ENCODE measurements at regions not wholly inside any gene's neighbourhood (a gene's known extent, or its start where the extent isn't known, plus 50 kb on each side); places are given as distances from the start of the nearest gene placed in this dataset.

DNA sequence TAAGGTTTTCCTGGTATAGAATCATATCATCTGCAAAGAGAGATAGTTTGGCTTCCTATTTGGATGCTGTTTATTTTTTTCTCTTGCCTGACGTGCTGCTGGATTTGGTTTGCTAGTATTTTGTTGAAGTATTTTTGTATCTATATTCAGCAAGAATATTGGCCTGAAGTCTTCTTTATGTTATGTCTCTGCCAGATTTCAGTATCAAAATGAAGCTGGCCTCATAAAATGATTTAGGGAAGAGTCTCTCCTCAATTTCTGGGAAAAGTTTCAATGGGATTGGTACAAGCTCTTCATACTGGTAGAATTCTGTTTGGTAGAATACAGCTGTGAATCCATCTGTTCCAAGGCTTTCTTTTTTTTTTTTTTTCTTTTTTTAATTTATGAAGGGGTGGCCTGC lies 799.0 kb upstream of the TYRP1 start:
- H3K4me1 Mint-ChIP-seq (ENCODE audit: low read depth), result no peaks in the 10 kb centered on the region
- peaks cover 0 to 3% of the 10 kb centered on the region in 2 donors for H3K36me3 Mint-ChIP-seq (ENCODE audit: insufficient read depth in 2 of 2)
- ATAC-seq (replicated peaks in 1 of 2), result no peak
- H3K27me3 Mint-ChIP-seq (ENCODE audit: low read depth), result no peaks in the 10 kb centered on the region
- H3K4me3 Mint-ChIP-seq, result no peak overlapping the region
- H3K9me3 Mint-ChIP-seq, result peaks cover 14 to 16% of the 10 kb centered on the region in 2 donors
- no peak overlapping the region for H3K27ac Mint-ChIP-seq
- DNase-seq, result no peak

DNA sequence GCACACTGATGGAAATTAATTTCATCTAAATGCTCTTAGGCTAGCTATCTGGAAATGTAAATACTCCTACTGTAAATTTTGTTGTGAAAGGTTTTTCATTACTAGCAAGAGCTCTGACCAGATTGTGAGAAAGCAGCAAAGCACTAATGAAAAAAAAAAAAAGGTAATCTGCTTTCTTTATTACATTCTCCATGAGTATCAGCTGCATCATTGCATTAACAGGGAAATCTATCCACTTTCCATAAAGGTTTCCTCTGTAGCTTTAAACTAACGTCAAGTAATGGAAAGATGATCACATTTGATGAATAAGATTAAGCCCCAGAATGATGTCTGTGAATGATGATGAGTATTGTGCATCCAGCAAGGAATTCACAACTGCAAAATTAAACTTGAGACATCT lies 790.6 kb upstream of the TYRP1 start:
- Mint-ChIP-seq H3K27ac (no peak overlapping the region), H3K4me3 (no peak overlapping the region), H3K27me3 (ENCODE audit: low read depth) (no peaks in the 10 kb centered on the region), H3K36me3 (ENCODE audit: insufficient read depth in 2 of 2) (no peaks in the 10 kb centered on the region), H3K9me3 (peaks cover 4 to 6% of the 10 kb centered on the region in 2 donors), H3K4me1 (ENCODE audit: low read depth) (no peaks in the 10 kb centered on the region)
- ATAC-seq (replicated peaks in 1 of 2), result no peak
- DNase-seq, result no peak

- H3K9me3 Mint-ChIP-seq, result peaks cover 2 to 22% of the 10 kb centered on the region in 2 donors
- H3K4me1 Mint-ChIP-seq (ENCODE audit: low read depth), result no peaks in the 10 kb centered on the region
- DNase-seq (no peak), ATAC-seq (replicated peaks in 1 of 2) (no peak)
- no peak overlapping the region for H3K27ac Mint-ChIP-seq
- H3K36me3 Mint-ChIP-seq (ENCODE audit: insufficient read depth in 2 of 2), result peaks cover 0 to 3% of the 10 kb centered on the region in 2 donors
- no peaks in the 10 kb centered on the region for H3K27me3 Mint-ChIP-seq (ENCODE audit: low read depth)
- H3K4me3 Mint-ChIP-seq, result no peak overlapping the region
Observed at GRCh38 chr9:11915699-11916098, 777.5 kb upstream of the TYRP1 start.

- Mint-ChIP-seq H3K27me3 (ENCODE audit: low read depth) (no peaks in the 10 kb centered on the region), H3K36me3 (ENCODE audit: insufficient read depth in 2 of 2) (peaks cover 0 to 2% of the 10 kb centered on the region in 2 donors), H3K9me3 (peaks cover 4% of the 10 kb centered on the region in 2 donors), H3K4me1 (ENCODE audit: low read depth) (no peaks in the 10 kb centered on the region), H3K4me3 (no peak overlapping the region), H3K27ac (no peak overlapping the region)
- ATAC-seq (replicated peaks in 1 of 2) (no peak), DNase-seq (no peak)
Observed at GRCh38 chr9:11928871-11929321, 764.3 kb upstream of the TYRP1 start.

DNA sequence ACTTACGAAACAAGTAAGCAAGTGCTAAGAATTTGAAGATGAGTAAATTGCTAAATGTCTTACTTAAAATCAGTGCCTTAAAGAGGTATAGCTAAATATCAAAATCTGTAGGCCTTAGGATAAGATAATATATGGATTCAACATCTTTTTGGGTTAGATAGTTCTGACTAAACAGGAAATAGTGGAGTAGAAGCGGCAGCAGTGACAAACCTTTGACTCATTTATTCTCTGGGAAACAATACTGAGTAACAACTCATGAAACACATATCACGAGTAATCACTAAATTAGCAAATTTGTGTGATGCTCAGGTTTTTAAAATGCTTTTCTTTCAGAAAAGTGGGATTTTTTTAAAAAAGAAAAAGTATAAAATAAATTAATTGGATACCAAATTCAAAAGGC lies 762.1 kb upstream of the TYRP1 start:
- no peak overlapping the region for H3K4me3 Mint-ChIP-seq
- no peaks in the 10 kb centered on the region for H3K27me3 Mint-ChIP-seq (ENCODE audit: low read depth)
- no peak overlapping the region for H3K27ac Mint-ChIP-seq
- H3K4me1 Mint-ChIP-seq (ENCODE audit: low read depth), result no peaks in the 10 kb centered on the region
- peaks cover 0 to 3% of the 10 kb centered on the region in 2 donors for H3K9me3 Mint-ChIP-seq
- peaks cover 0 to 2% of the 10 kb centered on the region in 2 donors for H3K36me3 Mint-ChIP-seq (ENCODE audit: insufficient read depth in 2 of 2)
- no peak for ATAC-seq (replicated peaks in 1 of 2)
- no peak for DNase-seq

DNA sequence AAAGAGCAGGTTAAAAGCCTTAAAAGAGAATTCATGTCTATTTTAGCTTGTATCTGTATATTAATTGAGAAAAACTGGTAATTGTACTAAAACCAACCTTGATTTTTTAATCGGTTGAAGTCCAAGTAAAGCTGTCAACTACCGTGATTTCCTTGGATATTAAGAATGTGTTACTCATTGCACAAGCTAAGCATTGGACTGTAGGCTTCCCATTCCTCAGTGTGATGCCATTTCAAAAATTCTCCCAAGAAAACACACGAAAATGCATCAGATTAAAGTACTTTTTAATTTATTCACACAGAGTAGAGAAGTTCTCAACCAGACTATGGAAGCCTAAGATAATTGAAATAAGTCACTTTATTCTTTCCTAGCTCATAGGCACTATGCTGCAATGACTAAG lies 761.4 kb upstream of the TYRP1 start:
- no peaks in the 10 kb centered on the region for H3K4me1 Mint-ChIP-seq (ENCODE audit: low read depth)
- no peaks in the 10 kb centered on the region for H3K27me3 Mint-ChIP-seq (ENCODE audit: low read depth)
- DNase-seq (no peak), ATAC-seq (replicated peaks in 1 of 2) (no peak)
- H3K9me3 Mint-ChIP-seq, result peaks cover 3 to 4% of the 10 kb centered on the region in 2 donors
- peaks cover 0 to 2% of the 10 kb centered on the region in 2 donors for H3K36me3 Mint-ChIP-seq (ENCODE audit: insufficient read depth in 2 of 2)
- H3K27ac Mint-ChIP-seq, result no peak overlapping the region
- H3K4me3 Mint-ChIP-seq, result no peak overlapping the region

- no peak overlapping the region for H3K27ac Mint-ChIP-seq
- ATAC-seq (replicated peaks in 1 of 2) (no peak), DNase-seq (no peak)
- no peaks in the 10 kb centered on the region for H3K4me1 Mint-ChIP-seq (ENCODE audit: low read depth)
- no peaks in the 10 kb centered on the region for H3K36me3 Mint-ChIP-seq (ENCODE audit: insufficient read depth in 2 of 2)
- H3K9me3 Mint-ChIP-seq, result peaks cover 1 to 3% of the 10 kb centered on the region in 2 donors
- H3K4me3 Mint-ChIP-seq, result no peak overlapping the region
- H3K27me3 Mint-ChIP-seq (ENCODE audit: low read depth), result no peaks in the 10 kb centered on the region
Observed at GRCh38 chr9:11933926-11934325, 759.3 kb upstream of the TYRP1 start.

GRCh38 chr9:11946531-11946930 lies 746.7 kb upstream of the TYRP1 start:
- Mint-ChIP-seq H3K36me3 (ENCODE audit: insufficient read depth in 2 of 2) (peaks cover 4 to 7% of the 10 kb centered on the region in 2 donors), H3K27me3 (ENCODE audit: low read depth) (no peaks in the 10 kb centered on the region), H3K9me3 (peaks cover 15 to 16% of the 10 kb centered on the region in 2 donors), H3K4me3 (no peak overlapping the region), H3K27ac (no peak overlapping the region), H3K4me1 (ENCODE audit: low read depth) (no peaks in the 10 kb centered on the region)
- ATAC-seq (replicated peaks in 1 of 2), result no peak
- no peak for DNase-seq

- Mint-ChIP-seq H3K4me1 (ENCODE audit: low read depth) (no peaks in the 10 kb centered on the region), H3K9me3 (peaks cover 10 to 11% of the 10 kb centered on the region in 2 donors), H3K4me3 (no peak overlapping the region), H3K36me3 (ENCODE audit: insufficient read depth in 2 of 2) (no peaks in the 10 kb centered on the region), H3K27me3 (ENCODE audit: low read depth) (no peaks in the 10 kb centered on the region), H3K27ac (no peak overlapping the region)
- DNase-seq, result no peak
- no peak for ATAC-seq (replicated peaks in 1 of 2)
Observed at GRCh38 chr9:11962327-11962726, 730.9 kb upstream of the TYRP1 start.

GRCh38 chr9:11966786-11967185 lies 726.4 kb upstream of the TYRP1 start:
- DNase-seq (no peak), ATAC-seq (replicated peaks in 1 of 2) (no peak)
- no peaks in the 10 kb centered on the region for H3K27me3 Mint-ChIP-seq (ENCODE audit: low read depth)
- H3K9me3 Mint-ChIP-seq, result peaks cover 12 to 13% of the 10 kb centered on the region in 2 donors
- H3K4me3 Mint-ChIP-seq, result no peak overlapping the region
- H3K27ac Mint-ChIP-seq, result no peak overlapping the region
- H3K36me3 Mint-ChIP-seq (ENCODE audit: insufficient read depth in 2 of 2), result peaks cover 0 to 1% of the 10 kb centered on the region in 2 donors
- H3K4me1 Mint-ChIP-seq (ENCODE audit: low read depth), result no peaks in the 10 kb centered on the region

GRCh38 chr9:11968631-11969030 lies 724.6 kb upstream of the TYRP1 start:
- Mint-ChIP-seq H3K36me3 (ENCODE audit: insufficient read depth in 2 of 2) (peaks cover 0 to 1% of the 10 kb centered on the region in 2 donors), H3K9me3 (peaks cover 12% of the 10 kb centered on the region in 2 donors), H3K4me1 (ENCODE audit: low read depth) (no peaks in the 10 kb centered on the region), H3K27me3 (ENCODE audit: low read depth) (no peaks in the 10 kb centered on the region), H3K4me3 (no peak overlapping the region), H3K27ac (no peak overlapping the region)
- ATAC-seq (replicated peaks in 1 of 2), result no peak
- DNase-seq, result no peak

DNA sequence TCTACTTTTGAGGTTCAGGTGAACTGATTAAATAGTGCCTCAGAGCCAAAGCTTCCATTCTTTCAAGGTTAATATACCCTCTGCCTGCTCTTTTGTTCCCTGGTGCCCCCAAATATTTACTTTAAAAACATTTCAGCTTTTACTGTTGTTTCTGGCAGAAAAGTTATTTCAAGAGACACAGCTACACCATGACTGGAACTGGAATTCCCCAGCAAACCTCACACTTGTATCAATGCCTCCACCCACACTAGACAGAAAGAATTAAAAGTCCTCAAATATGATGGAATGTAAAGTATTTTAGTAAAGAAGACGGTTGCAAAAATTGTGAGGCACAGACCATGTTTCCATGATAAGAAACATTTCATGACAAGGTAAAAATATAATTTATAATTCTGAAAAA lies 720.2 kb upstream of the TYRP1 start:
- no peak overlapping the region for H3K4me3 Mint-ChIP-seq
- ATAC-seq (replicated peaks in 1 of 2) (no peak), DNase-seq (no peak)
- no peaks in the 10 kb centered on the region for H3K4me1 Mint-ChIP-seq (ENCODE audit: low read depth)
- H3K27me3 Mint-ChIP-seq (ENCODE audit: low read depth), result no peaks in the 10 kb centered on the region
- no peak overlapping the region for H3K27ac Mint-ChIP-seq
- peaks cover 0 to 1% of the 10 kb centered on the region in 2 donors for H3K36me3 Mint-ChIP-seq (ENCODE audit: insufficient read depth in 2 of 2)
- peaks cover 9 to 11% of the 10 kb centered on the region in 2 donors for H3K9me3 Mint-ChIP-seq

GRCh38 chr9:11973511-11973910 lies 719.7 kb upstream of the TYRP1 start:
- Mint-ChIP-seq H3K4me3 (no peak overlapping the region), H3K36me3 (ENCODE audit: insufficient read depth in 2 of 2) (peaks cover 0 to 1% of the 10 kb centered on the region in 2 donors), H3K27me3 (ENCODE audit: low read depth) (no peaks in the 10 kb centered on the region), H3K4me1 (ENCODE audit: low read depth) (no peaks in the 10 kb centered on the region), H3K27ac (no peak overlapping the region), H3K9me3 (peaks cover 9 to 11% of the 10 kb centered on the region in 2 donors)
- ATAC-seq (replicated peaks in 1 of 2), result no peak
- no peak for DNase-seq

GRCh38 chr9:11992866-11993265 lies 700.3 kb upstream of the TYRP1 start:
- H3K4me1 Mint-ChIP-seq (ENCODE audit: low read depth), result no peaks in the 10 kb centered on the region
- no peak overlapping the region for H3K27ac Mint-ChIP-seq
- DNase-seq (no peak), ATAC-seq (replicated peaks in 1 of 2) (no peak)
- peaks cover 0 to 2% of the 10 kb centered on the region in 2 donors for H3K36me3 Mint-ChIP-seq (ENCODE audit: insufficient read depth in 2 of 2)
- H3K9me3 Mint-ChIP-seq, result peaks cover 7 to 15% of the 10 kb centered on the region in 2 donors
- H3K27me3 Mint-ChIP-seq (ENCODE audit: low read depth), result no peaks in the 10 kb centered on the region
- H3K4me3 Mint-ChIP-seq, result no peak overlapping the region

Data from activated T-cell treated with anti-CD3 and anti-CD28 coated beads, Interleukin-2, amount 50 U/mL, for 72 hours (primary cell).